ENCODE measurements at regions not wholly inside any gene's neighbourhood (a gene's known extent, or its start where the extent isn't known, plus 50 kb on each side); places are given as distances from the start of the nearest gene placed in this dataset.
"Not testable (repeated sequence)": the region's sequence is repeated elsewhere in the genome, so short reads cannot be mapped to it uniquely, and the experiment has no call there.

- Histone ChIP-seq H3K27me3 (no peaks in the 10 kb centered on the region), H3K9me3 (no peaks in the 10 kb centered on the region), H3K4me1 (no peaks in the 10 kb centered on the region), H3K36me3 (no peaks in the 10 kb centered on the region), H3K4me3 (no peak overlapping the region), H3K27ac (no peak overlapping the region)
- 52 to 69% methylated on average over 5 of the region's 5 CpGs for WGBS, 2 donors
- DNase-seq: no peak
- TF ChIP-seq CTCF (IDR thresholded peaks at IDR 0.05): no peak
- TF ChIP-seq POLR2AphosphoS5 (IDR thresholded peaks at IDR 0.05): no peak
- TF ChIP-seq EP300 (IDR thresholded peaks at IDR 0.05): no peak
- TF ChIP-seq POLR2A (IDR thresholded peaks at IDR 0.05): no peak
- intact Hi-C loops (cut with DNase I): no loop called here
Measured at GRCh38 chr5:103867857-103868598, 305.4 kb upstream of the NUDT12 start.

DNA sequence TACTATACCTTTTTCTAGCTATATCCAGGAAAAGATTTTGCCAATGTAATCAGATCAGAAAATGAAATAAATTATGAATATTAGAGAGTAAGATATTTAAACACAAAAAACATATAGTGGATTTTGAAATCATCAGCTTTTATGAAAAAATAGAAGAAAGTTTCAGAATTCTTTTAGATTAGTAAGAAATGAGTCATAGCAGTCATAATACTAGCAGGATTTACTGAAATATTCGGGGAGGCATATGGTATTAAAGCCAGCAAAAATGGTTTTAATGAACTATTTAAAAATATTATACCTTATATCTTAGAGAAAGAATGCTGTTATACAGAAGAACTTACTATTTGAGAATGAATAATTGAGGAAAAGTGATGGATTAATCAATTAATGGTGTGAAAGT is 303.6 kb upstream of the NUDT12 start:
- no peak overlapping the region for H3K4me3 ChIP-seq
- intact Hi-C loops (cut with DNase I): no loop called here
- H3K4me1 ChIP-seq: no peaks in the 10 kb centered on the region
- WGBS, 2 donors: 86 to 93% methylated on average over 1 of the region's 1 CpG
- no peaks in the 10 kb centered on the region for H3K27me3 ChIP-seq
- H3K36me3 ChIP-seq: no peaks in the 10 kb centered on the region
- no peaks in the 10 kb centered on the region for H3K9me3 ChIP-seq
- TF ChIP-seq EP300 (IDR thresholded peaks at IDR 0.05) (no peak), CTCF (IDR thresholded peaks at IDR 0.05) (no peak), POLR2A (IDR thresholded peaks at IDR 0.05) (no peak), POLR2AphosphoS5 (IDR thresholded peaks at IDR 0.05) (no peak)
- H3K27ac ChIP-seq: no peak overlapping the region
- DNase-seq: no peak

DNA sequence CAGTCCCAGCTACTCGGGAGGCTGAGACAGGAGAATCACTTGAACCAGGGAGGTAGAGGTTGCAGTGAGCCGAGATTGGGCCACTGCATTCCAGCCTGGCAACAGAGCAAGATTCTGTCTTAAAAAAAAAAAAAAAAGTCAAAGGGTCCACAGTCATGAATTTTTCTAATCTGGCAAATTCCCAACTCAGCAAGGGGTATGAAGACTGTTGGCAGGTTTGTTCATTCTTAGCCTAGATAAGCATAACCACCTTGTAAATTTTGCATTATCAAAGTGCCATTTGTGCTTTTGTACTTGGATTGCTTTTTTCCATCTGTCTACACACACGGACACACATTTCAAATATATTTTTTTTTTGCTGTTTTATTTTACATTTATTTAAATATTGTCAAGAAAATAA is 299.8 kb upstream of the NUDT12 start:
- Histone ChIP-seq H3K9me3 (no peaks in the 10 kb centered on the region), H3K4me3 (no peak overlapping the region), H3K4me1 (no peaks in the 10 kb centered on the region), H3K27me3 (no peaks in the 10 kb centered on the region), H3K36me3 (no peaks in the 10 kb centered on the region), H3K27ac (no peak overlapping the region)
- intact Hi-C loops (cut with DNase I): no loop called here
- DNase-seq: no peak
- TF ChIP-seq POLR2A (IDR thresholded peaks at IDR 0.05) (no peak), EP300 (IDR thresholded peaks at IDR 0.05) (no peak), POLR2AphosphoS5 (IDR thresholded peaks at IDR 0.05) (no peak), CTCF (IDR thresholded peaks at IDR 0.05) (no peak)
- WGBS, 2 donors: 82 to 86% methylated on average over 3 of the region's 3 CpGs

GRCh38 chr5:103860327-103860726 is 297.7 kb upstream of the NUDT12 start:
- DNase-seq: no peak
- TF ChIP-seq CTCF (IDR thresholded peaks at IDR 0.05): no peak
- no peak for TF ChIP-seq POLR2AphosphoS5 (IDR thresholded peaks at IDR 0.05)
- no peak for TF ChIP-seq EP300 (IDR thresholded peaks at IDR 0.05)
- TF ChIP-seq POLR2A (IDR thresholded peaks at IDR 0.05): no peak
- 87 to 90% methylated on average over 3 of the region's 3 CpGs for WGBS, 2 donors
- Histone ChIP-seq H3K4me1 (no peaks in the 10 kb centered on the region), H3K4me3 (no peak overlapping the region), H3K36me3 (no peaks in the 10 kb centered on the region), H3K27ac (no peak overlapping the region), H3K9me3 (no peaks in the 10 kb centered on the region), H3K27me3 (no peaks in the 10 kb centered on the region)
- intact Hi-C loops (cut with DNase I): no loop called here

GRCh38 chr5:103858367-103858766 is 295.8 kb upstream of the NUDT12 start:
- H3K9me3 ChIP-seq; DNase-seq; H3K4me1 ChIP-seq; intact Hi-C loops (cut with DNase I); H3K36me3 ChIP-seq; H3K27me3 ChIP-seq; H3K4me3 ChIP-seq; H3K27ac ChIP-seq: not testable (repeated sequence)
- WGBS, 2 donors: 84 to 87% methylated on average over 3 of the region's 3 CpGs

Data from sigmoid colon (tissue), 6 donors.